GM12891 (cell line): ENCODE measurements at regions not wholly inside any gene's neighbourhood (a gene's known extent, or its start where the extent isn't known, plus 50 kb on each side); places are given as distances from the start of the nearest gene placed in this dataset.

Experiments used
- POLR2A ChIP-seq: IDR thresholded peaks from 2 replicates; pipeline ENCODE4 v1.6.1; 2011; ENCODE audit warnings: low read depth, low read length, control low read depth
- POLR2AphosphoS5 ChIP-seq: IDR thresholded peaks from 2 replicates; pipeline ENCODE4 v1.6.1; 2011; ENCODE audit warnings: low read depth, low read length, control low read depth

DNA sequence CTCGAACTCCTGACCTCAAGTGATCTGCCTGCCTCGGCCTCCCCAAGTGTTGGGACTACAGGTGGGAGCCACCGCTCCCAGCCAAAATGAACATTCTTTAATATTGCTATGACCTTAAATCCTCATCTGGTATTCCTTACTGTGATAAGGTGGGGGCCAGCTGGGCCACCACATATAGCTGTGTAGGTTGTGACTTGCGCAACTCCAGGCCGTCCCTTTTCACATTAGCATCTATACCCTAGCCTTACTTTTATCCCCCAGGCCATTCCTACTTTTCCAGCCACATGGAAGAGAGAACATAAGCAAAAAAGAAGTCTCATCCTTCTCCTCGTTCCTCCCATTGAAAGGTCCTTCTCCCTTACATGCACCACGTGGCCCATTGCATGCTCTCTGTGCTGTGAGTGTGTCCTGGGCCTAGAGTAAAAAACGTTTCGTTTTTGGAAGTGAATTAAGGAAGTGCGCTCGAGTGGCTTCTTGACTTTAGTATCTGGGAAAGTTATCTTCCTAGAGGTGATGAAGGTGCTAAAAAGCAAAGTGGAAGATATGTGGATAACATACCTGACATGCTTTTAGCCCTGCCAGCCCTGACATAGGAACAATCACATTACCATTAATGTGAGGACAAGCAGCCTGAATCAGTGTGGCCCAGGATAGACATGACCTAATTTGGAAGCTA is 56.8 kb upstream of the KIF13A start:
- TF ChIP-seq POLR2A, result no peak
- TF ChIP-seq POLR2AphosphoS5, result no peak
